Calu3 (cell line): ENCODE measurements at regions not wholly inside any gene's neighbourhood (a gene's known extent, or its start where the extent isn't known, plus 50 kb on each side); places are given as distances from the start of the nearest gene placed in this dataset.

Source experiments
- BruUV-seq: library from RNA; stranded (reverse); fragments of 400-500 nt; replicated peaks from 2 replicates; lab custom pipeline; 2021; lab: Mats Ljungman, UMichigan
- CTCF ChIA-PET: fragments of 300-600 bp; sonication (Branson Sonifier 250); formaldehyde crosslinking; loops from one replicate; lab custom pipeline; 2022; ENCODE audit warnings: antibody characterized with exemption; lab: Charles Lee
- DNase-seq: peaks from one replicate; pipeline ENCODE4 v3.0.0; 2022
- H3K27ac Mint-ChIP-seq: one replicate; pipeline ENCODE4 v1.8.0; 2022; ENCODE audit warnings: mixed read lengths; ENCODE audit not compliant: unreplicated experiment
- H3K27me3 Mint-ChIP-seq: one replicate; pipeline ENCODE4 v1.8.0; 2022; ENCODE audit warnings: mixed read lengths; ENCODE audit not compliant: unreplicated experiment
- H3K36me3 Mint-ChIP-seq: one replicate; pipeline ENCODE4 v1.8.0; 2022; ENCODE audit warnings: mild to moderate bottlenecking, moderate library complexity, mixed read lengths; ENCODE audit not compliant: insufficient read depth, unreplicated experiment
- H3K4me1 Mint-ChIP-seq: one replicate; pipeline ENCODE4 v1.8.0; 2022; ENCODE audit warnings: mild to moderate bottlenecking, low read depth, mixed read lengths; ENCODE audit not compliant: unreplicated experiment
- H3K4me3 Mint-ChIP-seq: one replicate; pipeline ENCODE4 v1.8.0; 2022; ENCODE audit warnings: mild to moderate bottlenecking, low read depth, moderate library complexity, mixed read lengths; ENCODE audit not compliant: unreplicated experiment
- H3K9me3 Mint-ChIP-seq: one replicate; pipeline ENCODE4 v1.8.0; 2022; ENCODE audit warnings: low read depth, mixed read lengths; ENCODE audit not compliant: unreplicated experiment
- CTCF ChIP-seq: fragments of 200-600 bp; IDR thresholded peaks from one replicate; pipeline ENCODE4 v1.8.0; 2022; ENCODE audit warnings: antibody characterized with exemption; ENCODE audit not compliant: unreplicated experiment
- intact Hi-C: fragments of 100-400 bp; cut with micrococcal nuclease; formaldehyde crosslinking; loops from one replicate; pipeline ENCODE4 v1.10.0; 2022; ENCODE audit not compliant: unreplicated experiment

- no peaks in the 10 kb centered on the region for H3K27me3 Mint-ChIP-seq
- H3K9me3 Mint-ChIP-seq, result peaks cover 4% of the 10 kb centered on the region
- no peak for TF ChIP-seq CTCF
- DNase-seq, result no peak
- no TSS peak for BruUV-seq
- no peak overlapping the region for H3K4me3 Mint-ChIP-seq
- H3K36me3 Mint-ChIP-seq, result no peaks in the 10 kb centered on the region
- H3K4me1 Mint-ChIP-seq, result no peaks in the 10 kb centered on the region
- CTCF ChIA-PET, result no interaction called here
- H3K27ac Mint-ChIP-seq, result no peak overlapping the region
- intact Hi-C loops, result no loop called here
These were observed 232.4 kb downstream of the CALCRL start for GRCh38 chr2:187215532-187216240.

GRCh38 chr2:187214306-187214705 is 233.7 kb downstream of the CALCRL start:
- Mint-ChIP-seq H3K27me3 (no peaks in the 10 kb centered on the region), H3K27ac (no peak overlapping the region), H3K4me1 (no peaks in the 10 kb centered on the region), H3K4me3 (no peak overlapping the region), H3K36me3 (no peaks in the 10 kb centered on the region), H3K9me3 (peaks cover 4% of the 10 kb centered on the region)
- no peak for DNase-seq
- TF ChIP-seq CTCF, result no peak
- CTCF ChIA-PET, result no interaction called here
- intact Hi-C loops, result no loop called here
- no TSS peak for BruUV-seq

- CTCF ChIA-PET, result no interaction called here
- H3K27me3 Mint-ChIP-seq, result no peaks in the 10 kb centered on the region
These were observed 234.3 kb downstream of the CALCRL start for GRCh38 chr2:187213798-187214197.

GRCh38 chr2:187210726-187211125 is 237.3 kb downstream of the CALCRL start:
- TF ChIP-seq CTCF, result no peak
- Mint-ChIP-seq H3K27me3 (no peaks in the 10 kb centered on the region), H3K4me3 (no peak overlapping the region), H3K36me3 (no peaks in the 10 kb centered on the region), H3K4me1 (no peaks in the 10 kb centered on the region), H3K27ac (no peak overlapping the region), H3K9me3 (peaks cover 4% of the 10 kb centered on the region)
- BruUV-seq, result no TSS peak
- DNase-seq, result no peak
- intact Hi-C loops, result no loop called here
- CTCF ChIA-PET, result no interaction called here

More at GRCh38 chr2:187213798-187214197, 234.3 kb downstream of the CALCRL start:
- no peak for DNase-seq
- Mint-ChIP-seq H3K27ac (no peak overlapping the region), H3K4me1 (no peaks in the 10 kb centered on the region), H3K4me3 (no peak overlapping the region), H3K9me3 (peaks cover 4% of the 10 kb centered on the region), H3K36me3 (no peaks in the 10 kb centered on the region)
- BruUV-seq, result no TSS peak
- intact Hi-C loops, result no loop called here
- TF ChIP-seq CTCF, result no peak
